ENCODE measurements at regions not wholly inside any gene's neighbourhood (a gene's known extent, or its start where the extent isn't known, plus 50 kb on each side); places are given as distances from the start of the nearest gene placed in this dataset.

DNA sequence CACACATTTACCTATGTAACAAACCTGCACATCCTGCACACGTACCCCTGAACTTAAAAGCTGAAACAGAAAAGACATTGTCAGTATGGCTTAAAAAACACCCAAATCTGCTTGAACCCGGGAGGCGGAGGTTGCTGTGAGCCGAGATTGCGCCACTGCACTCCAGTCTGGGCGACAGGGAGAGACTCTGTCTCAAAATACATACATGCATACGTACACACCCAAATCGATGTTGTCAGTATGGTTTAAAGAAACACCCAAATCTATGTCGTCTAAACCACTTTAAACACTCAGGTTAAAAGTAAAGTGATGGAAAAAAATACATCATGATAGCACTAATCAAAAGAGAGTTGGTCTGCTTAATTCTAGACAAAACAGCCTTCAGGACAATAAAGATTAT is 257.5 kb downstream of the RPRM start:
- intact Hi-C loops (cut with DNase I; ENCODE audit: low total_unique reads): no loop called here
- TF ChIP-seq, protein P1, sequence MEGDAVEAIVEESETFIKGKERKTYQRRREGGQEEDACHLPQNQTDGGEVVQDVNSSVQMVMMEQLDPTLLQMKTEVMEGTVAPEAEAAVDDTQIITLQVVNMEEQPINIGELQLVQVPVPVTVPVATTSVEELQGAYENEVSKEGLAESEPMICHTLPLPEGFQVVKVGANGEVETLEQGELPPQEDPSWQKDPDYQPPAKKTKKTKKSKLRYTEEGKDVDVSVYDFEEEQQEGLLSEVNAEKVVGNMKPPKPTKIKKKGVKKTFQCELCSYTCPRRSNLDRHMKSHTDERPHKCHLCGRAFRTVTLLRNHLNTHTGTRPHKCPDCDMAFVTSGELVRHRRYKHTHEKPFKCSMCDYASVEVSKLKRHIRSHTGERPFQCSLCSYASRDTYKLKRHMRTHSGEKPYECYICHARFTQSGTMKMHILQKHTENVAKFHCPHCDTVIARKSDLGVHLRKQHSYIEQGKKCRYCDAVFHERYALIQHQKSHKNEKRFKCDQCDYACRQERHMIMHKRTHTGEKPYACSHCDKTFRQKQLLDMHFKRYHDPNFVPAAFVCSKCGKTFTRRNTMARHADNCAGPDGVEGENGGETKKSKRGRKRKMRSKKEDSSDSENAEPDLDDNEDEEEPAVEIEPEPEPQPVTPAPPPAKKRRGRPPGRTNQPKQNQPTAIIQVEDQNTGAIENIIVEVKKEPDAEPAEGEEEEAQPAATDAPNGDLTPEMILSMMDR (IDR thresholded peaks at IDR 0.05): no peak

DNA sequence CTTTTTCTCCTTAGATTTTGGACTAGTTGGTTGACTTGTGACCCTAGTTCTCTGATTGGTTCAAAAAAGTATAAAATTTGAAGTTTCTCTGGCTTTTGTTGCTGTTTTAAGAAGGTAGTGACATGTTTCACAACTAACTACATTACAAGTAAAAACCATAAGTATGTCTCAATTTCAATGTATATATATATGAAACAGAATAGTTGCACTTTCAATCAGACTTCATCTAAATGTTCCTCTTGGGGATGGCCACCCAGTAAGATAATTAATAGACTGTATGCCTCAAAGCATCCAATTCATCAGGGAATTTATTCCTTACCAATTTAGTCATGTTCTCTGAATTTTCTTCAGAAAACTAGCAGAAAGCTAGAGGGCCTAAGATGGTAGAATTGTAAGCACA is 259.7 kb downstream of the RPRM start:
- Histone ChIP-seq H3K4me3 (no peak overlapping the region), H3K36me3 (no peaks in the 10 kb centered on the region), H3K4me1 (no peaks in the 10 kb centered on the region), H3K27ac (no peak overlapping the region), H3K27me3 (no peaks in the 10 kb centered on the region), H3K9me3 (peaks cover 0 to 5% (median 0%) of the 10 kb centered on the region in 3 donors)
- intact Hi-C loops (cut with DNase I; ENCODE audit: low total_unique reads): no loop called here
- TF ChIP-seq, protein P1 (IDR thresholded peaks at IDR 0.05): no peak
- no peak for DNase-seq

More for the DNA sequence above, 257.5 kb downstream of the RPRM start:
- H3K4me3 ChIP-seq: no peak overlapping the region
- peaks cover 0 to 5% (median 0%) of the 10 kb centered on the region in 3 donors for H3K9me3 ChIP-seq
- H3K4me1 ChIP-seq: no peaks in the 10 kb centered on the region
- H3K36me3 ChIP-seq: no peaks in the 10 kb centered on the region
- no peak overlapping the region for H3K27ac ChIP-seq
- DNase-seq: no peak
- no peaks in the 10 kb centered on the region for H3K27me3 ChIP-seq

DNA sequence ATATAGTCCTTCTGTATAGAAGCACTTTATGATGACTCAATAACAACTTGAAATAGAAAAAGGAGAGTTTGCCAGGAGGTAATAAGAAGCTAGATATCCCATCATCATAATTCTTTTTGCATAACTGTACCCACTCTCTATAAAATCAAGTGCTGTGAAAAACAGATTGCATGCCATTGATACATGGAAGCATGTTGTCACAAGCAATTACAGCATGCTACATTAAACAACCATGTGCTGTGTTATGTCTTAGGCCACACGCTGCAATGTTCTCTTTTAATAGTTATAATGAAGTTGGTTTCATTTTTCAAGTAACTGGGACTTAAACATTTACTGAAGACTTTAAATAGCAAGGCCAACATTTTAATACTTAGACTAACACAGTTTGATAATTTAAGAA is 264.2 kb downstream of the RPRM start:
- Histone ChIP-seq H3K27ac (no peak overlapping the region), H3K9me3 (no peaks in the 10 kb centered on the region), H3K4me3 (no peak overlapping the region), H3K4me1 (no peaks in the 10 kb centered on the region), H3K36me3 (no peaks in the 10 kb centered on the region), H3K27me3 (no peaks in the 10 kb centered on the region)
- no peak for DNase-seq
- intact Hi-C loops (cut with DNase I; ENCODE audit: low total_unique reads): no loop called here
- TF ChIP-seq, protein P1 (IDR thresholded peaks at IDR 0.05): no peak

DNA sequence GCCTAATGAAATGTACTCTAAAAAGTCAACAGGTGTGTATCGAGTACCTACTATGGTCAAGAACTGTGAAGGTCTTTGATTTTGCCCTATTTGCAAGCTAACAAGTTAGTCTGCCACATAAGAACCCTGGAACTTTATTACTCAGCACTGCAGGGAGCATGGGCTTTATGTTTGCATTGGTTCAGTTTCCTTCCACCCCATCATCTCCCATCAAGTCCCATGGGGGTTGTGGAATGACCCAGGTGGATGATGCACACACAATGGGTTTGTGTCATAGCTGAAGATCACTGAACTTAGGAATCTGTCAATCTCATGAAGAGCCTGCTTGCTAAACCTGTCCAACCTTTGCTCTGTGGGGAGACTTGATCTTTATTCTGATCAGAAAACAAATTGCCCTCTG is 265.5 kb downstream of the RPRM start:
- no peak overlapping the region for H3K27ac ChIP-seq
- H3K4me1 ChIP-seq: no peaks in the 10 kb centered on the region
- no peaks in the 10 kb centered on the region for H3K36me3 ChIP-seq
- TF ChIP-seq, protein P1 (IDR thresholded peaks at IDR 0.05): no peak
- intact Hi-C loops (cut with DNase I; ENCODE audit: low total_unique reads): no loop called here
- DNase-seq: no peak
- no peaks in the 10 kb centered on the region for H3K9me3 ChIP-seq
- H3K4me3 ChIP-seq: no peak overlapping the region
- H3K27me3 ChIP-seq: no peaks in the 10 kb centered on the region

DNA sequence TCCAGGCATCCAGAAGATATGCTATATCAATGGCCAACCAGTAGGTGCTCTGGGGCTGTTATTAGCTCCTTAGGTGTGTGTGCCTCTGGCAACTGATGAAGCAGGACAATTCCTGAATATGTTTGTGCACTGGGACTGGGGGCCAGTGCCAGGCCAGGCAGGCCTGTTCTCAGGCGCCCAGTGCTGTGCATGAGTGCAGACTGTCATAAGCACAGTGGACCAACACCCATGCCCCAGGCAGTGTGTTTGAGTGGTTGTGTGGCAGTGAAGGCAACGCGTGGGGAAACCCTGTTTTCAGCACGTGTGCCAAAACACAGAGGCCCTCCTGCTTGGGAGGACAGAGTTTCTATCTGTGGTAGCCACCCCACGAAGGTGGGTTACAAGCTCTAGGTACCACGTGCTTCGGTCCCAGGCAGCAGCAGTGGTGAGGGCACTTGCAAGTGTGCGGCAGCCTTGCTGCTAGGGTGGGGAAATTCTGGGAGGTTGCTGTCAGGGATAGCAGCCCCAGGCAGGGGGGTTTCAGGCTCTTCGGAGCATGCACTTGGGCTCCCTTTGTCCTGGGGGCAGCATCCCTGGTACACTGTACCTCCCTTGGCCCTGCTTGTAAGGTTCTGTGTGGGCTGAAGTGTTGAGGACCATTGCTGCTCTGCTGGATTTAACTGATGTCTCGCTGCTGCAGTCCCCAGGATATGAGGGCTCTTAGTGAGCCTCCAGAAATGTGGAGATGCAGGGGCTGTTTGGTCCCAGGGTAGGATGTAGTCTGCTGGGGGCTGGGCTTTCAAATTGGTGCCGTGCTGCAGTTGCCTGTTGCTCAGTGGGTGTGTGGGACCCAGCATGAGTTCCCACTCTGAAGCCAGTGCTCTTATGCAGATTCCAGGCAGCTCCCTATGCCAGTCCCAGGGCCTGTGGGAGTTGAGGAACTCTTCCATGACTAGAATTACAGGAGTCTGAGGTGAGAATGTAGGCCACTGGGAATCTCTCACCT is 280.9 kb downstream of the RPRM start:
- DNase-seq: no peak

More for the DNA sequence above, 280.9 kb downstream of the RPRM start:
- TF ChIP-seq, protein P1 (IDR thresholded peaks at IDR 0.05): no peak
- Histone ChIP-seq H3K36me3 (no peaks in the 10 kb centered on the region), H3K9me3 (peaks cover 0 to 5% (median 0%) of the 10 kb centered on the region in 3 donors), H3K27me3 (no peaks in the 10 kb centered on the region), H3K27ac (no peak overlapping the region), H3K4me1 (no peaks in the 10 kb centered on the region), H3K4me3 (no peak overlapping the region)
- intact Hi-C loops (cut with DNase I; ENCODE audit: low total_unique reads): no loop called here
